ENCODE measurements at regions not wholly inside any gene's neighbourhood (a gene's known extent, or its start where the extent isn't known, plus 50 kb on each side); places are given as distances from the start of the nearest gene placed in this dataset.

- DNase-seq (ENCODE audit: low read depth) (no peak), FAIRE-seq (no peak)
- Histone ChIP-seq H4K20me1 (ENCODE audit: insufficient read depth, low read length) (no peaks in the 10 kb centered on the region), H3K4me1 (ENCODE audit: insufficient read depth, low read length) (no peaks in the 10 kb centered on the region), H3K9me3 (ENCODE audit: insufficient read depth, low read depth, low read length) (no peaks in the 10 kb centered on the region), H3K27ac (ENCODE audit: low read depth, low read length) (no peak overlapping the region), H3K4me3 (ENCODE audit: insufficient read depth, low read depth, low read length) (no peak overlapping the region), H3K27me3 (ENCODE audit: insufficient read depth, low read length) (peaks cover 8% of the 10 kb centered on the region), H3K9ac (ENCODE audit: low read length) (no peak overlapping the region), H2AFZ (ENCODE audit: low read depth, low read length) (no peak overlapping the region), H3K4me2 (ENCODE audit: low read length) (no peak overlapping the region), H3K79me2 (ENCODE audit: insufficient read depth, low read length) (no peaks in the 10 kb centered on the region), H3K36me3 (ENCODE audit: insufficient read depth, low read length) (no peaks in the 10 kb centered on the region)
- H3K4me3 Mint-ChIP-seq (ENCODE audit: unreplicated experiment), result no peak overlapping the region
- H3K4me1 Mint-ChIP-seq (ENCODE audit: low read depth, unreplicated experiment), result no peaks in the 10 kb centered on the region
- H3K9me3 Mint-ChIP-seq (ENCODE audit: unreplicated experiment), result peaks cover 16% of the 10 kb centered on the region
- TF ChIP-seq EZH2 (IDR thresholded peaks at IDR 0.05; ENCODE audit: insufficient read depth, low read length), result no peak
- TF ChIP-seq CTCF (IDR thresholded peaks at IDR 0.05; ENCODE audit: insufficient read depth, low read depth, low read length), result no peak
- H3K36me3 Mint-ChIP-seq (ENCODE audit: low read depth, unreplicated experiment), result peaks cover 2% of the 10 kb centered on the region
- H3K27me3 Mint-ChIP-seq (ENCODE audit: low read depth, unreplicated experiment), result peaks cover 45% of the 10 kb centered on the region
- H3K27ac Mint-ChIP-seq (ENCODE audit: unreplicated experiment), result no peak overlapping the region
Observed at GRCh38 chr11:70756756-70757155, 358.4 kb downstream of the CTTN start.

GRCh38 chr11:70757241-70757640 lies 358.9 kb downstream of the CTTN start:
- no peak overlapping the region for H3K4me3 Mint-ChIP-seq (ENCODE audit: unreplicated experiment)
- Histone ChIP-seq H3K4me3 (ENCODE audit: insufficient read depth, low read depth, low read length) (no peak overlapping the region), H3K27me3 (ENCODE audit: insufficient read depth, low read length) (peaks cover 8% of the 10 kb centered on the region), H3K4me1 (ENCODE audit: insufficient read depth, low read length) (no peaks in the 10 kb centered on the region), H3K9me3 (ENCODE audit: insufficient read depth, low read depth, low read length) (no peaks in the 10 kb centered on the region), H2AFZ (ENCODE audit: low read depth, low read length) (no peak overlapping the region), H3K79me2 (ENCODE audit: insufficient read depth, low read length) (no peaks in the 10 kb centered on the region), H3K36me3 (ENCODE audit: insufficient read depth, low read length) (no peaks in the 10 kb centered on the region), H3K27ac (ENCODE audit: low read depth, low read length) (no peak overlapping the region), H3K9ac (ENCODE audit: low read length) (no peak overlapping the region), H3K4me2 (ENCODE audit: low read length) (no peak overlapping the region), H4K20me1 (ENCODE audit: insufficient read depth, low read length) (no peaks in the 10 kb centered on the region)
- H3K36me3 Mint-ChIP-seq (ENCODE audit: low read depth, unreplicated experiment), result peaks cover 2% of the 10 kb centered on the region
- FAIRE-seq, result no peak
- H3K9me3 Mint-ChIP-seq (ENCODE audit: unreplicated experiment), result peaks cover 13% of the 10 kb centered on the region
- DNase-seq (ENCODE audit: low read depth), result no peak
- H3K4me1 Mint-ChIP-seq (ENCODE audit: low read depth, unreplicated experiment), result no peaks in the 10 kb centered on the region
- TF ChIP-seq EZH2 (IDR thresholded peaks at IDR 0.05; ENCODE audit: insufficient read depth, low read length), result no peak
- TF ChIP-seq CTCF (IDR thresholded peaks at IDR 0.05; ENCODE audit: insufficient read depth, low read depth, low read length), result no peak
- peaks cover 45% of the 10 kb centered on the region for H3K27me3 Mint-ChIP-seq (ENCODE audit: low read depth, unreplicated experiment)
- no peak overlapping the region for H3K27ac Mint-ChIP-seq (ENCODE audit: unreplicated experiment)

- FAIRE-seq, result no peak
- H3K9me3 ChIP-seq (ENCODE audit: insufficient read depth, low read depth, low read length), result no peaks in the 10 kb centered on the region
- no peaks in the 10 kb centered on the region for H3K4me1 Mint-ChIP-seq (ENCODE audit: low read depth, unreplicated experiment)
Observed at GRCh38 chr11:70758206-70758605, 359.9 kb downstream of the CTTN start.

More at GRCh38 chr11:70758206-70758605, 359.9 kb downstream of the CTTN start:
- no peak for TF ChIP-seq EZH2 (IDR thresholded peaks at IDR 0.05; ENCODE audit: insufficient read depth, low read length)
- TF ChIP-seq CTCF (IDR thresholded peaks at IDR 0.05; ENCODE audit: insufficient read depth, low read depth, low read length), result no peak
- Mint-ChIP-seq H3K27ac (ENCODE audit: unreplicated experiment) (no peak overlapping the region), H3K4me3 (ENCODE audit: unreplicated experiment) (no peak overlapping the region), H3K27me3 (ENCODE audit: low read depth, unreplicated experiment) (peaks cover 45% of the 10 kb centered on the region), H3K36me3 (ENCODE audit: low read depth, unreplicated experiment) (peaks cover 2% of the 10 kb centered on the region), H3K9me3 (ENCODE audit: unreplicated experiment) (peaks cover 9% of the 10 kb centered on the region)
- H3K9ac ChIP-seq (ENCODE audit: low read length), result no peak overlapping the region
- peaks cover 8% of the 10 kb centered on the region for H3K27me3 ChIP-seq (ENCODE audit: insufficient read depth, low read length)
- no peak overlapping the region for H3K27ac ChIP-seq (ENCODE audit: low read depth, low read length)
- no peak overlapping the region for H2AFZ ChIP-seq (ENCODE audit: low read depth, low read length)
- no peaks in the 10 kb centered on the region for H3K4me1 ChIP-seq (ENCODE audit: insufficient read depth, low read length)
- DNase-seq (ENCODE audit: low read depth), result no peak
- H4K20me1 ChIP-seq (ENCODE audit: insufficient read depth, low read length), result no peaks in the 10 kb centered on the region
- no peaks in the 10 kb centered on the region for H3K36me3 ChIP-seq (ENCODE audit: insufficient read depth, low read length)
- H3K4me2 ChIP-seq (ENCODE audit: low read length), result no peak overlapping the region
- H3K4me3 ChIP-seq (ENCODE audit: insufficient read depth, low read depth, low read length), result no peak overlapping the region
- no peaks in the 10 kb centered on the region for H3K79me2 ChIP-seq (ENCODE audit: insufficient read depth, low read length)
